ENCODE measurements at regions not wholly inside any gene's neighbourhood (a gene's known extent, or its start where the extent isn't known, plus 50 kb on each side); places are given as distances from the start of the nearest gene placed in this dataset.

DNA sequence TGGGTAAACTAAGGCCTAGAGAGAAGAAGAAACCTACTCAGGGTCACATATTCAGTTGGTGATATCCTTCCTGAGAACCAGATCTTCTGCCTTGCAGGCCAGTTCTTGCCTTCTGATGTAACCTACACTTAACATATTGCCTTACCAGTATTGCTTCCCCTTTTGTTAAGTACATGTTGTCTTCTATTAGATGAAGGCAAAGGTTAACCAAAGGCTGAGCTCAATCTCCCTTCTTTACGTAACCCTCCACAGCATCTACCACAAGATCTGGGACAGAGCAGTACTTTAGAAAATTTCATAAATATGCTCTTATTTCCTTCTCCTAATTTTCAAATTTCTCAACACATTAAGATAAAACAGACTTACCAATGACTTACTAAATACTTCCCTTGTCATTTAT lies 474.4 kb downstream of the SH2D1A start:
- TF ChIP-seq POLR2A (IDR thresholded peaks at IDR 0.05), result no peak
- TF ChIP-seq, protein P1, sequence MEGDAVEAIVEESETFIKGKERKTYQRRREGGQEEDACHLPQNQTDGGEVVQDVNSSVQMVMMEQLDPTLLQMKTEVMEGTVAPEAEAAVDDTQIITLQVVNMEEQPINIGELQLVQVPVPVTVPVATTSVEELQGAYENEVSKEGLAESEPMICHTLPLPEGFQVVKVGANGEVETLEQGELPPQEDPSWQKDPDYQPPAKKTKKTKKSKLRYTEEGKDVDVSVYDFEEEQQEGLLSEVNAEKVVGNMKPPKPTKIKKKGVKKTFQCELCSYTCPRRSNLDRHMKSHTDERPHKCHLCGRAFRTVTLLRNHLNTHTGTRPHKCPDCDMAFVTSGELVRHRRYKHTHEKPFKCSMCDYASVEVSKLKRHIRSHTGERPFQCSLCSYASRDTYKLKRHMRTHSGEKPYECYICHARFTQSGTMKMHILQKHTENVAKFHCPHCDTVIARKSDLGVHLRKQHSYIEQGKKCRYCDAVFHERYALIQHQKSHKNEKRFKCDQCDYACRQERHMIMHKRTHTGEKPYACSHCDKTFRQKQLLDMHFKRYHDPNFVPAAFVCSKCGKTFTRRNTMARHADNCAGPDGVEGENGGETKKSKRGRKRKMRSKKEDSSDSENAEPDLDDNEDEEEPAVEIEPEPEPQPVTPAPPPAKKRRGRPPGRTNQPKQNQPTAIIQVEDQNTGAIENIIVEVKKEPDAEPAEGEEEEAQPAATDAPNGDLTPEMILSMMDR (IDR thresholded peaks at IDR 0.05), result no peak

Data from adrenal gland (tissue), 5 donors.